Heart right ventricle (tissue), 16 donors: ENCODE measurements at regions not wholly inside any gene's neighbourhood (a gene's known extent, or its start where the extent isn't known, plus 50 kb on each side); places are given as distances from the start of the nearest gene placed in this dataset.
"Not testable (repeated sequence)": the region's sequence is repeated elsewhere in the genome, so short reads cannot be mapped to it uniquely, and the experiment has no call there.

Source experiments
- ATAC-seq, 8 donors: fragments of 200-7000 bp; cut with Tn5 transposase; one replicate each; pipeline ENCODE4 v1.9.1; 2020; ENCODE audit warnings: mild to moderate bottlenecking in 8 of 8, moderate library complexity in 8 of 8, moderate number of reproducible peaks in 1 of 8
- DNase-seq, 2 donors: peaks; one replicate each; pipeline ENCODE4 v3.0.0-alpha.2; 2020
- H3K27ac ChIP-seq, 10 donors: fragments of 200-600 bp; sonication (generic) in 2 of 10; one replicate each; pipeline versions ENCODE4 v1.5.0 to v1.8.0; 2020 to 2022; ENCODE audit warnings: mild to moderate bottlenecking in 3 of 10
- H3K27me3 ChIP-seq, 7 donors: fragments of 200-600 bp; one replicate each; pipeline ENCODE4 v1.8.0; 2021 to 2022; ENCODE audit warnings: mild to moderate bottlenecking in 2 of 7
- H3K36me3 ChIP-seq, 9 donors: fragments of 200-600 bp; sonication (generic) in 1 of 9; one replicate each; pipeline versions ENCODE4 v1.5.0 to v1.8.0; 2020 to 2022; ENCODE audit warnings: mild to moderate bottlenecking in 2 of 9
- H3K4me1 ChIP-seq, 9 donors: fragments of 200-600 bp; sonication (generic) in 1 of 9; one replicate each; pipeline versions ENCODE4 v1.5.0 to v1.8.0; 2020 to 2022; ENCODE audit warnings: mild to moderate bottlenecking in 4 of 9
- H3K4me3 ChIP-seq, 10 donors: fragments of 200-600 bp; sonication (generic) in 2 of 10; one replicate each; pipeline versions ENCODE4 v1.5.0 to v1.8.0; 2020 to 2022; ENCODE audit warnings: mild to moderate bottlenecking in 7 of 10, moderate library complexity in 2 of 10
- H3K9me3 ChIP-seq, 11 donors: fragments of 200-600 bp in 10 of 11; sonication (generic) in 2 of 11; one replicate each; pipeline versions ENCODE4 v1.5.0 to v1.8.0; 2013 to 2022; ENCODE audit warnings: mild to moderate bottlenecking in 2 of 11, control low read depth in 1 of 11, moderate library complexity in 1 of 11
- WGBS, 2 donors: extraction: QIAGEN DNeasy Blood & Tissue Kit; methylation state at CpG; one replicate each; pipeline ENCODE4 v1.1.7; 2013; ENCODE audit warnings: inconsistent platforms in 1 of 2; 5-methylcytosine and 5-hydroxymethylcytosine counted together
- intact Hi-C, 10 donors: fragments of 100-400 bp; cut with DNase I; formaldehyde crosslinking; loops; one replicate each; pipeline versions ENCODE4 v1.11.1 to v1.14.2; 2022
- TF ChIP-seq, protein P1 (sequence below), 9 donors: fragments of 200-600 bp; sonication (generic) in 2 of 9; IDR thresholded peaks; one replicate each; pipeline versions ENCODE4 v1.5.0 to v1.8.0; 2021 to 2022; ENCODE audit warnings: antibody characterized with exemption in 9 of 9, mild to moderate bottlenecking in 5 of 9, moderate library complexity in 1 of 9
- donor health status: Arrhythmogenic right ventricular cardiomyopathy.
- donor health status: ischemic (EF 13 %, LVEDD 7.1; RV severe dilation, severe dysfunction).
- donor health status: healthy with polysubstance abuse.
- donor health status: DM: no; HTN: yes; CAD: no.
- donor health status: DM: no; HTN: no; CAD: no.
- donor health status: ischemic (EF 25% LVEDD 6.9; RV normal size, moderate dysfunction).
- donor health status: ischemic (EF 25% LVEDD 5.7; RV mildly dilated, moderate dysfunction).
- donor health status: healthy.
- donor health status: DM: yes; HTN: yes; CAD: no.
- donor health status: Ischemic cardiomyopathy.
- donor health status: ischemic (EF 35%, LVEDD 5.7; RV mildly dilated, moderate dysfunction).
- donor health status: nonischemic (EF 11% LVEDD 7.7; RV severe dilation, severe dysfunction).
- donor health status: DM: yes; HTN: yes; CAD: no.
- donor health status: PGD.
- donor health status: ischemic (EF 29% LVEDD 5.4; RV normal size, mild dysfunction).
- donor health status: nonischemic (EF 23%, LVEDD 6.1; RV moderate dilation, normal function).

DNA sequence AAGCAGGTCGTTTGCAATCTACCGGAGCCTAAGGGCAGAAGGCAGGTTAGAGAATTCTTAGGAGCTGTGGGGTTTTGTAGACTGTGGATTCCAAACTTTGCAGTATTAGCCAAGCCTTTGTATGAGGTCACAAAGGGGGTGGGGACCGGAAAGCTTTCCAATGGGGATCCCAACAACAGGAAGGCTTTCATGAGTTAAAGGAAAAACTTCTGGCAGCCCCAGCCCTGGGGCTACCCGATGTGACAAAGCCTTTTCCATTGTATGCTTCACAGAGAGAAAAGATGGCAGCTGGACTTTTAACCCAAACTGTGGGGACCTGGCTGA, 199.2 kb upstream of the PZP start:
- ATAC-seq, intact Hi-C loops, H3K9me3 ChIP-seq, H3K4me1 ChIP-seq, H3K36me3 ChIP-seq, H3K27me3 ChIP-seq: not testable (repeated sequence)
- peak in 1 of 2 donors; percentile 53 for DNase-seq
- Histone ChIP-seq H3K27ac (peak overlapping the region in 4 of 10 donors; percentile 20 to 65 (median 34)), H3K4me3 (peak overlapping the region in 6 of 10 donors; percentile 5 to 42 (median 21))
- 40 to 57% methylated on average over 4 of the region's 4 CpGs for WGBS, 2 donors

GRCh38 chr12:9406564-9407424, 198.6 kb upstream of the PZP start:
- Histone ChIP-seq H3K4me3 (peak overlapping the region in 6 of 10 donors; percentile 5 to 42 (median 21)), H3K9me3 (no peaks in the 10 kb centered on the region), H3K4me1 (no peaks in the 10 kb centered on the region), H3K27me3 (no peaks in the 10 kb centered on the region), H3K36me3 (no peaks in the 10 kb centered on the region), H3K27ac (peak overlapping the region in 3 of 10 donors; percentile 10 to 65 (median 28))
- TF ChIP-seq, protein P1, sequence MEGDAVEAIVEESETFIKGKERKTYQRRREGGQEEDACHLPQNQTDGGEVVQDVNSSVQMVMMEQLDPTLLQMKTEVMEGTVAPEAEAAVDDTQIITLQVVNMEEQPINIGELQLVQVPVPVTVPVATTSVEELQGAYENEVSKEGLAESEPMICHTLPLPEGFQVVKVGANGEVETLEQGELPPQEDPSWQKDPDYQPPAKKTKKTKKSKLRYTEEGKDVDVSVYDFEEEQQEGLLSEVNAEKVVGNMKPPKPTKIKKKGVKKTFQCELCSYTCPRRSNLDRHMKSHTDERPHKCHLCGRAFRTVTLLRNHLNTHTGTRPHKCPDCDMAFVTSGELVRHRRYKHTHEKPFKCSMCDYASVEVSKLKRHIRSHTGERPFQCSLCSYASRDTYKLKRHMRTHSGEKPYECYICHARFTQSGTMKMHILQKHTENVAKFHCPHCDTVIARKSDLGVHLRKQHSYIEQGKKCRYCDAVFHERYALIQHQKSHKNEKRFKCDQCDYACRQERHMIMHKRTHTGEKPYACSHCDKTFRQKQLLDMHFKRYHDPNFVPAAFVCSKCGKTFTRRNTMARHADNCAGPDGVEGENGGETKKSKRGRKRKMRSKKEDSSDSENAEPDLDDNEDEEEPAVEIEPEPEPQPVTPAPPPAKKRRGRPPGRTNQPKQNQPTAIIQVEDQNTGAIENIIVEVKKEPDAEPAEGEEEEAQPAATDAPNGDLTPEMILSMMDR (IDR thresholded peaks at IDR 0.05): no peak
- intact Hi-C loops: no loop called here
- DNase-seq (no peak), ATAC-seq (peak in 1 of 8 donors; percentile 28)
- WGBS, 2 donors: 52 to 89% methylated on average over 37 to 46 of the region's 46 CpGs

DNA sequence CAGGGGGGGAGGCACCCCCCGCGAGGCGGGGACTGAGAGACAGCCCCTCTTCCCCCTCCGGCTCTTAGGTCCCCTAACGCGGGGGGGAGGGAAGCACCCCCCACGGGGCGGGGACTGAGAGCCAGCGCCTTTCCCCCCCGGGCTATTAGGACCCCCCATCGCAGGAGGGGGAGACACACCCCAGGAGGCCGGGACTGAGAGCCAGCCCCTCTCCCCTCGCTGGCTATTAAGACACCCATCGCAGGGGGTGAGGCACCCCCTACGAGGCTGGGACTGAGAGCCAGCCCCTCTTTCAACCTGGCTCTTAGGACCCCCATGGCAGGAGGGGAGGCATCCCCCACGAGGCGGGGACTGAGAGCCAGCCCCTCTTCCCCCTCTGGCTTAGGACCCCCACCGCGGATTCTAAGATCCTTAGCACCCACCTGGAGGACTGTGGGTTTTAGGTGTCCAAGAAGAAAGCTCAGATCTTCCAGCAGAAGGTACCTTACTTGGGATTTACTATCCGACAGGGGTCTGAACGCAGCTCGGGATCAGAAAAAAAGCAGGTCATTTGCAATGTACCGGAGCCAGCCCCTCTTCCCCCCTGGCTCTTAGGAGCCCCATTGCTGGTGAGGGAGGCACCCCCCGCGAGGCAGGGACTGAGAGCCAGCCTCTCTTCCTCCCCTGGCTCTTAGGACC, 197.8 kb upstream of the PZP start:
- H3K4me3 ChIP-seq: peak overlapping the region in 1 of 10 donors; percentile 19
- no peak for ATAC-seq
- no peak for DNase-seq
- H3K27ac ChIP-seq: no peak overlapping the region
- intact Hi-C loops: no loop called here
- no peaks in the 10 kb centered on the region for H3K36me3 ChIP-seq
- H3K4me1 ChIP-seq: no peaks in the 10 kb centered on the region
- no peaks in the 10 kb centered on the region for H3K27me3 ChIP-seq
- 61 to 74% methylated on average over 14 to 16 of the region's 25 CpGs for WGBS, 2 donors
- no peaks in the 10 kb centered on the region for H3K9me3 ChIP-seq
- TF ChIP-seq, protein P1 (IDR thresholded peaks at IDR 0.05): no peak

DNA sequence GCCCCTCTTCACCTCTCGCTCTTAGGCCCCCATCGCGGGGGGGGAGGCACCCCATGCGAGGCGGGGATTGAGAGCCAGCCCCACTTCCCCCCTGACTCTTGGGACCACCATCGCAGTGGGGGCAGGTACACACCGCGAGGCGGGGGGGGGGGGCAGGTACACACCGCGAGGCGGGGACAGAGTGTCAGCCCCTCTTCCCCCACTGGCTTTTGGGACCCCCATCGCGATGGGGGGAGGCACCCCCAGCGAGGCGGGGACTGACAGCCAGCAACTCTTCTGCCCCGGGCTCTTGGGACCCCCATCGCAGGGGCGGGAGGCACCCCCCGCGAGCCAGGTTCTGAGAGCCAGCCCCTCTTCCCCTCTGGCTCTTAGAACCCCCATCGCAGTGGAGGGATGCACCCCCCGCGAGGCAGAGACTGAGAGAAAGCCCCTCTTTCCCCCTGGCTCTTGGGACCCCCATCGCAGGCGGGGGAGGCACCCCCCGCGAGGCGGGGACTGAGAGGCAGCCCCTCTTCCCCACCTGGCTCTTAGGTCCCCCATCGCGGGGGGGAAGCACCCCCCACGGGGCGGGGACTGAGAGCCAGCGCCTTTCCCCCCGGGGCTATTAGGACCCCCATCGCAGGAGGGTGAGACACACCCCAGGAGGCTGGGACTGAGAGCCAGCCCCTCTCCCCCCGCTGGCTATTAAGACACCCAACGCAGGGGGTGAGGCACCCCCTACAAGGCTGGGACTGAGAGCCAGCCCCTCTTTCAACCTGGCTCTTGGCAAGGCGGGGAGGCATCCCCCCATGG, 196.5 kb upstream of the PZP start:
- DNase-seq: no peak
- intact Hi-C loops: no loop called here
- 65 to 93% methylated on average over 32 to 38 of the region's 39 CpGs for WGBS, 2 donors

More for the DNA sequence above, 196.5 kb upstream of the PZP start:
- Histone ChIP-seq H3K36me3 (no peaks in the 10 kb centered on the region), H3K4me1 (no peaks in the 10 kb centered on the region), H3K27me3 (no peaks in the 10 kb centered on the region), H3K27ac (no peak overlapping the region), H3K4me3 (no peak overlapping the region), H3K9me3 (no peaks in the 10 kb centered on the region)
- TF ChIP-seq, protein P1 (IDR thresholded peaks at IDR 0.05): no peak
- ATAC-seq: no peak
